ENCODE measurements at regions not wholly inside any gene's neighbourhood (a gene's known extent, or its start where the extent isn't known, plus 50 kb on each side); places are given as distances from the start of the nearest gene placed in this dataset.

DNA sequence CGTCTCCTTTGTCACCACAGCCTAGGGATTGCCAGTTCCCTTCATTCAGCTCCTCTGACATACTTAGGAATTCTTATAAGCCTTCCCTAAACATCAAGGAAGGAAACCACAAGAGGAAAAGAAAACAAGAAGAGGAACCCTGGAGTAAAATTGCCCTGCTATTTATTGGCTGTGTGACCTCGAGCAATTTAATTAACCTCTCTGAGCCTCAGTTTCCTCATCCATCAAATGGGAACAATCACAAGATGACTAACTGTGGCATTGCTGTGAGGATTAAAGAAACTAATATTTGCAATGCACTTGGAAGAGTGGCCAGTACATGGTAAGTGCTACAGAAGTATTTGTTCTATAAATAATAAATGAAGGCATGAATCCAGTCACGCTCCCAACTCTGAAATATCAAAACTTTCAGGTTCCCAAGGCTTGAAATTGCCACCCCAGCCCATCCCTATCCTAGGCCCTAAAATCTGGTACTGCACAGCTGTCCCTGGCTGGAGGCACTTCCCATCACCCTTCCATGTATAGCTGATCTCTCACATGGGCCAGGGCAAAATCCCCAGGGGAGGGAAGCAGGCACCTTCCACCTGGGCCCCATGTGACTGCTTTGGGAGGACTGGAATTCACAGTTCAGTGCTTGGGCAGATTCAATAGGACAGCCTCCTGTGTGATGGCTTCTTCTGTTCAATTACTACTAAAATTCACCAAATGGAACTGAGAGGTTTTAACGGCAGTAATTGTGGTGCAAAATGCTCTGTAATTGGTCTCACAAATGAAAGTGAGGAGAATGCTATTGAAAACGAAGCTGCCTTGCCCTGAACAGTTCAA lies 78.0 kb upstream of the MAFB start:
- H4K20me1 ChIP-seq (ENCODE audit: control insufficient read depth, insufficient read depth, low read depth, low read length) = no peaks in the 10 kb centered on the region
- no peaks in the 10 kb centered on the region for H3K36me3 ChIP-seq (ENCODE audit: control insufficient read depth, low read length)
- no peak overlapping the region for H3K27ac ChIP-seq (ENCODE audit: low read depth, low read length)
- H3K4me3 ChIP-seq (ENCODE audit: low read length) = no peak overlapping the region
- no peaks in the 10 kb centered on the region for H3K9me3 ChIP-seq (ENCODE audit: control insufficient read depth, insufficient read depth, low read length)
- H3K9me2 ChIP-seq (replicated peaks; ENCODE audit: control insufficient read depth, low read length) = no peaks in the 10 kb centered on the region
- H3K4me2 ChIP-seq (ENCODE audit: low read length) = no peak overlapping the region
- H3K27me3 ChIP-seq (ENCODE audit: control insufficient read depth, low read length) = no peaks in the 10 kb centered on the region
- peaks cover 12% of the 10 kb centered on the region for H3K4me1 ChIP-seq (ENCODE audit: control insufficient read depth, low read length)
- no peaks in the 10 kb centered on the region for H3K79me2 ChIP-seq (ENCODE audit: control insufficient read depth, low read length)
- TF ChIP-seq, protein P1, sequence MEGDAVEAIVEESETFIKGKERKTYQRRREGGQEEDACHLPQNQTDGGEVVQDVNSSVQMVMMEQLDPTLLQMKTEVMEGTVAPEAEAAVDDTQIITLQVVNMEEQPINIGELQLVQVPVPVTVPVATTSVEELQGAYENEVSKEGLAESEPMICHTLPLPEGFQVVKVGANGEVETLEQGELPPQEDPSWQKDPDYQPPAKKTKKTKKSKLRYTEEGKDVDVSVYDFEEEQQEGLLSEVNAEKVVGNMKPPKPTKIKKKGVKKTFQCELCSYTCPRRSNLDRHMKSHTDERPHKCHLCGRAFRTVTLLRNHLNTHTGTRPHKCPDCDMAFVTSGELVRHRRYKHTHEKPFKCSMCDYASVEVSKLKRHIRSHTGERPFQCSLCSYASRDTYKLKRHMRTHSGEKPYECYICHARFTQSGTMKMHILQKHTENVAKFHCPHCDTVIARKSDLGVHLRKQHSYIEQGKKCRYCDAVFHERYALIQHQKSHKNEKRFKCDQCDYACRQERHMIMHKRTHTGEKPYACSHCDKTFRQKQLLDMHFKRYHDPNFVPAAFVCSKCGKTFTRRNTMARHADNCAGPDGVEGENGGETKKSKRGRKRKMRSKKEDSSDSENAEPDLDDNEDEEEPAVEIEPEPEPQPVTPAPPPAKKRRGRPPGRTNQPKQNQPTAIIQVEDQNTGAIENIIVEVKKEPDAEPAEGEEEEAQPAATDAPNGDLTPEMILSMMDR (IDR thresholded peaks at IDR 0.05; ENCODE audit: low read depth, low read length, poor library complexity, severe bottlenecking) = no peak
- H3F3A ChIP-seq (ENCODE audit: control insufficient read depth, insufficient read depth) = no peaks in the 10 kb centered on the region

DNA sequence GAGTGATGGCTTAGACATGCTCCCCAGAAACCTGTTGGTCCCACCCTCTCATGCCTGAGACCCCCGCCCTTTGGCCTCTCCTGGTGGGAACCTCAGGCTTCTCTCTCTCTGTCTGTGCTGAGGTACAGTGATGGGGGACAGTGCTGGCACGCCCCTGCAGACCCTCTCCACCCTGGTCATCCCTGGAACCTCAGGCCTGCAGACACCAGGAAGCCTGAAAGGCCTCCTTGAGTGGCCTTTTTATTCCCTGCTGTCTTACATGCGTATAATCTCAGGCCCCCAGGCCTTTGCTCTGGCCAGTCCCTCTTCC lies 78.5 kb upstream of the MAFB start:
- Histone ChIP-seq H3K79me2 (ENCODE audit: control insufficient read depth, low read length) (no peaks in the 10 kb centered on the region), H3F3A (ENCODE audit: control insufficient read depth, insufficient read depth) (no peaks in the 10 kb centered on the region), H3K4me2 (ENCODE audit: low read length) (no peak overlapping the region), H3K36me3 (ENCODE audit: control insufficient read depth, low read length) (no peaks in the 10 kb centered on the region), H3K4me1 (ENCODE audit: control insufficient read depth, low read length) (peaks cover 12% of the 10 kb centered on the region), H3K9me3 (ENCODE audit: control insufficient read depth, insufficient read depth, low read length) (no peaks in the 10 kb centered on the region), H3K9me2 (replicated peaks; ENCODE audit: control insufficient read depth, low read length) (no peaks in the 10 kb centered on the region), H3K27me3 (ENCODE audit: control insufficient read depth, low read length) (no peaks in the 10 kb centered on the region), H3K4me3 (ENCODE audit: low read length) (no peak overlapping the region), H4K20me1 (ENCODE audit: control insufficient read depth, insufficient read depth, low read depth, low read length) (no peaks in the 10 kb centered on the region), H3K27ac (ENCODE audit: low read depth, low read length) (no peak overlapping the region)
- TF ChIP-seq, protein P1 (IDR thresholded peaks at IDR 0.05; ENCODE audit: low read depth, low read length, poor library complexity, severe bottlenecking) = no peak
- no peak for TF ChIP-seq EZH2phosphoT487 (IDR thresholded peaks at IDR 0.05; ENCODE audit: borderline replicate concordance, low read length)

DNA sequence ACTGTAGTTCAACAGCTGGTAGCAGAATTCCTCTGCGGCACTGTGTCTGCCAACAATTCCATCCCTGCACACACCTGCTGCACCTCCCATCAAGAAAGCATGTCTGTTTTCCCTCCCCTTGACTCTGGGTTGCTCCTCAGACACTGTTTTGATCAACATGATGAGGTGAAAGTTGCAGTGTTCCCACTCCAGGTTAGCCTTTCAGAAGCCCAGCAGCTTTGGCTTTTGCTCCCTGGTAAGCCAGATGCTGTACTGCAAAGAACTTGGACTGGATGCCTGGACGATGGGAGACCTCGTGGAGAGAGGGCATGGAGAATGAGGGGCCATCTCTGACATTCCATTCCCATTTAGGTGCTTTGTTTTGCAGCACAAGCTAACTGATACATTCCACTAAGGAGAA lies 79.1 kb upstream of the MAFB start:
- Histone ChIP-seq H3K4me3 (ENCODE audit: low read length) (no peak overlapping the region), H3K27me3 (ENCODE audit: control insufficient read depth, low read length) (no peaks in the 10 kb centered on the region), H3K4me2 (ENCODE audit: low read length) (no peak overlapping the region), H3K27ac (ENCODE audit: low read depth, low read length) (no peak overlapping the region), H3K9me3 (ENCODE audit: control insufficient read depth, insufficient read depth, low read length) (no peaks in the 10 kb centered on the region), H3K9me2 (replicated peaks; ENCODE audit: control insufficient read depth, low read length) (no peaks in the 10 kb centered on the region), H3K79me2 (ENCODE audit: control insufficient read depth, low read length) (no peaks in the 10 kb centered on the region), H3F3A (ENCODE audit: control insufficient read depth, insufficient read depth) (no peaks in the 10 kb centered on the region), H3K36me3 (ENCODE audit: control insufficient read depth, low read length) (no peaks in the 10 kb centered on the region), H3K4me1 (ENCODE audit: control insufficient read depth, low read length) (peaks cover 12% of the 10 kb centered on the region), H4K20me1 (ENCODE audit: control insufficient read depth, insufficient read depth, low read depth, low read length) (no peaks in the 10 kb centered on the region)
- TF ChIP-seq EZH2phosphoT487 (IDR thresholded peaks at IDR 0.05; ENCODE audit: borderline replicate concordance, low read length) = no peak
- TF ChIP-seq, protein P1 (IDR thresholded peaks at IDR 0.05; ENCODE audit: low read depth, low read length, poor library complexity, severe bottlenecking) = no peak
